Mammary epithelial cell (primary cell): ENCODE measurements at regions not wholly inside any gene's neighbourhood (a gene's known extent, or its start where the extent isn't known, plus 50 kb on each side); places are given as distances from the start of the nearest gene placed in this dataset.

Source experiments
- CTCF ChIP-seq, 2 donors: IDR thresholded peaks in 1 of 2; conservative IDR thresholded peaks in 1 of 2; 2 replicates each; pipeline ENCODE4 v1.5.1; 2011 to 2012; ENCODE audit warnings: inconsistent platforms in 2 of 2, low read length in 2 of 2, mild to moderate bottlenecking in 2 of 2, control low read depth in 1 of 2, low read depth in 1 of 2; ENCODE audit not compliant: insufficient read depth in 1 of 2; ENCODE audit errors: extremely low read depth in 1 of 2
- EZH2 ChIP-seq: IDR thresholded peaks from 2 replicates; pipeline ENCODE4 v1.6.1; 2012; ENCODE audit warnings: low read length, inconsistent platforms, borderline replicate concordance

- TF ChIP-seq CTCF (conservative IDR thresholded peaks at IDR 0.05 in 1 of 2, IDR thresholded peaks at IDR 0.05 in 1 of 2; ENCODE audit: extremely low read depth in 1 of 2, insufficient read depth in 1 of 2, low read depth in 1 of 2, low read length in 2 of 2) (no peak), EZH2 (no peak)
Observed at GRCh38 chrX:38887222-38887621, 86.0 kb downstream of the MID1IP1 start.
